ENCODE measurements at regions not wholly inside any gene's neighbourhood (a gene's known extent, or its start where the extent isn't known, plus 50 kb on each side); places are given as distances from the start of the nearest gene placed in this dataset.

- no peak for DNase-seq (ENCODE audit: low read depth, low spot score)
These were observed 106.6 kb upstream of the IRX6 start for GRCh38 chr16:55217392-55217791.

- no peak for DNase-seq (ENCODE audit: low read depth, low spot score)
These were observed 102.2 kb upstream of the IRX6 start for GRCh38 chr16:55221836-55222235.

GRCh38 chr16:55222486-55222885, 101.5 kb upstream of the IRX6 start:
- no peak for DNase-seq (ENCODE audit: low read depth, low spot score)

GRCh38 chr16:55225972-55226542, 97.9 kb upstream of the IRX6 start:
- DNase-seq (ENCODE audit: low read depth, low spot score) = no peak

- DNase-seq (ENCODE audit: low read depth, low spot score) = no peak
These were observed 91.2 kb upstream of the IRX6 start for GRCh38 chr16:55232822-55233221.

- no peak for DNase-seq (ENCODE audit: low read depth, low spot score)
These were observed 90.5 kb upstream of the IRX6 start for GRCh38 chr16:55233464-55233863.

GRCh38 chr16:55236655-55237054, 87.3 kb upstream of the IRX6 start:
- DNase-seq (ENCODE audit: low read depth, low spot score) = no peak

- no peak for DNase-seq (ENCODE audit: low read depth, low spot score)
These were observed 84.3 kb upstream of the IRX6 start for GRCh38 chr16:55239723-55240122.

GRCh38 chr16:55240888-55241287, 83.1 kb upstream of the IRX6 start:
- no peak for DNase-seq (ENCODE audit: low read depth, low spot score)

- DNase-seq (ENCODE audit: low read depth, low spot score) = no peak
These were observed 81.3 kb upstream of the IRX6 start for GRCh38 chr16:55242667-55243066.

- no peak for DNase-seq (ENCODE audit: low read depth, low spot score)
These were observed 75.9 kb upstream of the IRX6 start for GRCh38 chr16:55248058-55248457.

- no peak for DNase-seq (ENCODE audit: low read depth, low spot score)
These were observed 75.5 kb upstream of the IRX6 start for GRCh38 chr16:55248494-55248893.

GRCh38 chr16:55249361-55249760, 74.6 kb upstream of the IRX6 start:
- no peak for DNase-seq (ENCODE audit: low read depth, low spot score)

GRCh38 chr16:55249936-55250335, 74.1 kb upstream of the IRX6 start:
- no peak for DNase-seq (ENCODE audit: low read depth, low spot score)

GRCh38 chr16:55250701-55251100, 73.3 kb upstream of the IRX6 start:
- DNase-seq (ENCODE audit: low read depth, low spot score) = no peak

- no peak for DNase-seq (ENCODE audit: low read depth, low spot score)
These were observed 72.9 kb upstream of the IRX6 start for GRCh38 chr16:55251151-55251550.

GRCh38 chr16:55252577-55252976, 71.4 kb upstream of the IRX6 start:
- DNase-seq (ENCODE audit: low read depth, low spot score) = no peak

- no peak for DNase-seq (ENCODE audit: low read depth, low spot score)
These were observed 70.0 kb upstream of the IRX6 start for GRCh38 chr16:55253987-55254386.

GRCh38 chr16:55255733-55256282, 68.2 kb upstream of the IRX6 start:
- no peak for DNase-seq (ENCODE audit: low read depth, low spot score)

- DNase-seq (ENCODE audit: low read depth, low spot score) = no peak
These were observed 67.5 kb upstream of the IRX6 start for GRCh38 chr16:55256412-55257016.

GRCh38 chr16:55257966-55258613, 65.9 kb upstream of the IRX6 start:
- peak; percentile 11 for DNase-seq (ENCODE audit: low read depth, low spot score)

GRCh38 chr16:55261301-55261700, 62.7 kb upstream of the IRX6 start:
- no peak for DNase-seq (ENCODE audit: low read depth, low spot score)
